A172 (cell line): ENCODE measurements at regions not wholly inside any gene's neighbourhood (a gene's known extent, or its start where the extent isn't known, plus 50 kb on each side); places are given as distances from the start of the nearest gene placed in this dataset.
"Not testable (repeated sequence)": the region's sequence is repeated elsewhere in the genome, so short reads cannot be mapped to it uniquely, and the experiment has no call there.

ENCODE experiments used
- DNase-seq: peaks from one replicate; pipeline ENCODE4 v3.0.0-alpha.2; 2015; ENCODE audit warnings: low spot score

DNA sequence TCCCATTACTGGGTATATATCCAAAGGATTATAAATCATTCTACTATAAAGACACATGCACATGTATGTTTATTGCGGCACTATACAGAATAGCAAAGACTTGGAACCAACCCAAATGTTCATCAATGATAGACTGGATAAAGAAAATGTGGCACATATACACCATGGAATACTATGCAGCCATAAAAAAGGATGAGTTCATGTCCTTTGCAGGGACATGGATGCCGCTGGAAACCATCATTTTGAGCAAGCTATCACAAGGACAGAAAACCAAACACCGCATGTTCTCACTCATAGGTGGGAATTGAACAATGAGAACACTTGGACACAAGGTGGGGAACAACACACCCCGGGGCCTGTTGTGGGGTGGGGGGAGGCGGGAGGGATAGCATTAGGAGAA, 57.0 kb upstream of the NEUROD1 start:
- not testable (repeated sequence) for DNase-seq

DNA sequence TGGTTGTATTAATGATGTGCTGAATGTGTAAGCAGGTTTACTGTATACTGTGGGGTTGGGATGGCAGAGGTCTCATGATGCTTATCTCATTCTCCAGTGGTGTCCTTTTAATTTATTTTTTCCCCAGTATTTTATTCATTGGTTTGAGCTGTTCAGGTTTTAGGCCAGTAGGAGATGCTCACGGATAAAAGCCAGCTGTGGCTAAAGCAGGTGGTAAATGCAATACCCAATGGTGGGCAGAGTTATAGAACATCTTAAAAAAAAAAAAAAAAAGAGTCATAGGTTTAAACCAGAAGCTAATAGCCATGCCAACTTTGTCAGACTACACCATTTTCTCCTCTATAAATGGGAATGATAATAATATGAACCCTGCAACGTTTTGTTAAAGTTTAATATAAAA, 57.8 kb upstream of the NEUROD1 start:
- DNase-seq: peak; percentile 37

DNA sequence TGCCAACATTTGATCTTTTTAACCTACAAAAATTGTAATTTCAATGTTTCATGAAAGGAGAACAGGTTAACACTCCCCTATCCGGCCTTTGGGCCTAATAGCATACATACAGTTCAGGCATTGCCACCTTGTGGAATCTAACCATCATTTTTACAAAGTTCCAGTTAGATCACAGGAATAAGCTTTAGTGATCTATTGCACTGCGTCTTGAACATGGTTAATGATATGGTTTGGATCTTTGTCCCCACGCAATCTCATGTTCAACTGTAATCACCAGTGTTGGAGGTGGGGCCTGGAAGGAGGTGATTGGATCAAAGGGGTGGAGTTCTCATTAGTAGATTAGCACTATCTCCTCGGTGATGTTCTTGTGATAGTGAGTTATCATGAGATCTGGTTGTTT, 58.2 kb upstream of the NEUROD1 start:
- DNase-seq: no peak

DNA sequence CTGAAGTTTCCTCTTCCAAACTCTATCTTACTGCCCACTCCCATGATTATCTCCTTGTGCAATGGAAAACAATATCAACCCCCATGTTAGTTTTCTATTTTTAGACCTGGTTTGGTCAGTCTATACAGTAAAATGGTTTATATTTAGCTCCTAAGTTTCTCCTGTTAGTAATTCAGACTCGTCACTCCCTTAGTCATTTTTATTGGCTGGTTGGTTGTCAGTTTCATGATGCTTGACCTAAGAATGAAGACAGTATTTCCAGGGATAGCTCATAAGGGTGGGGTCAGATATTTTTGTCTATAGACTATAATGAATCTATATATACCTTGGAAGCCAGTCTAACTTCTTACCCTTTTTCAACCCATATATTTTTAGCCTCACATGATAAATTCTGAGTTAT, 61.4 kb upstream of the NEUROD1 start:
- DNase-seq: peak; percentile 51

DNA sequence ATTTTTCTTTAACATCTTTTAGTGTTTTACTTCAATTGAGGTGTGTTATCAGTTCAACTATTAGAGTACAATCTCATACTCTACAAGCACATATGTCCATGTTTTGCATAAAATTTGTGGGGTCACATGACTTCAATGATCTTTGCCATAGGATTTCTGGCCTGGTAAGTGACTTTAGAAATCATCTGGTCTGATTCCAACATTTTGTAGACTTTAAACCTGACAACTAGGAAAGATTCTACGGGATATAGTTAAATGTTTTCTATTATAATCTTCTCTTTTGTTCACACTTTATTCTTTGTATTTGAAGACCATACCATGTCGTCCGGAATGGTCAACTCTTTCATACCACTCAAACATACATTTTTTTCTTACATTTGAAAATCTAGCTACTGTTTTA, 62.0 kb upstream of the NEUROD1 start:
- no peak for DNase-seq

DNA sequence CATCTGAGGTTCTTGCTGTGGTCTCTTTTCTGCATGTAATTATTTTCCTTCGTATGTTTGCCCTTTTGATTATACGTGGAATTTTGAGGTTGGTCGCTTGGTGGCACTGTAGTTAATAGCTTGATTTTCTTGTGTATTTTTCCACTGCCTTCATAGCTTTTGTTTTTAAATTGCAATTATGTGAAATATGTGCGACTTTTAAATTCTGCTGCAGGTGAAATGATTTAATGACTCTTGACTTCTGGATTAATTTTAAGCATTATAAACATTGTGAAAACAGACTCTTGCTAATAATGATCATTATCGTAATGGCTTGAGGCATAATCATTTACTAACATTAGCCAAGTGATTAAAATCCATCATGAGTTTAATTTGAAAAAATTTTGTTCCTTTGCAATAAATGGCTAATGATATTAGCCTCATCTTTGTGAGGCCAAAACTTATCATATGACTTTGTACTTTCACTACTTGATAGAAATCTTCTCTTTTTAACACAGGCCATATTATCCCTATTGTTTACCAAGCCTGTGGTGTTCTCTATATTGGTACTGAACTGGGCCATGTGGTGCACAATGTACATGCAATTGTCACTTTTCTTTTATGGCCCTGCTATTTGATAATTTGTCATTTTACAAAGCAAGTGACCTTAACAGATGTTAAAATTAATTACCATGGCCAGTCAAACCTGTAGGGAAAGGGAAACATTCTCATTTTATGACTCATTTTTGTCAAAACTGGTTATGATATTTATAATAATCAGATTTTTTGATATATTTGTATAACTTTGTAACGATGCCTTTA, 62.8 kb upstream of the NEUROD1 start:
- peak; percentile 76 for DNase-seq

DNA sequence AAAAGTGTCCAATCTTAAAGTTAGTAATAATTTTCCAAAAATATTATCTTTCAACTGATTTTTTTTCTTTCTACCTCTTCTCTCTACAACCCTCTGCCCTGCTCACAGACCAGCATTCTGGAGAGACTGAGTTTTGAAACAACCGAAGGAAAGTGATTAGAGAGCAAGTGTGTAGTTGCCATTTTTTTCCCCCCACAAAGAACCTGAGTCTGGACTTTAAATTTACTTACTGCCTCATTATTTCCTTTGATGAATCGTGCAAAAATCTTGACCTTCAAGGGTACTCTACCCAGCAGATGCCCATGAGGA, 63.4 kb upstream of the NEUROD1 start:
- DNase-seq: no peak

DNA sequence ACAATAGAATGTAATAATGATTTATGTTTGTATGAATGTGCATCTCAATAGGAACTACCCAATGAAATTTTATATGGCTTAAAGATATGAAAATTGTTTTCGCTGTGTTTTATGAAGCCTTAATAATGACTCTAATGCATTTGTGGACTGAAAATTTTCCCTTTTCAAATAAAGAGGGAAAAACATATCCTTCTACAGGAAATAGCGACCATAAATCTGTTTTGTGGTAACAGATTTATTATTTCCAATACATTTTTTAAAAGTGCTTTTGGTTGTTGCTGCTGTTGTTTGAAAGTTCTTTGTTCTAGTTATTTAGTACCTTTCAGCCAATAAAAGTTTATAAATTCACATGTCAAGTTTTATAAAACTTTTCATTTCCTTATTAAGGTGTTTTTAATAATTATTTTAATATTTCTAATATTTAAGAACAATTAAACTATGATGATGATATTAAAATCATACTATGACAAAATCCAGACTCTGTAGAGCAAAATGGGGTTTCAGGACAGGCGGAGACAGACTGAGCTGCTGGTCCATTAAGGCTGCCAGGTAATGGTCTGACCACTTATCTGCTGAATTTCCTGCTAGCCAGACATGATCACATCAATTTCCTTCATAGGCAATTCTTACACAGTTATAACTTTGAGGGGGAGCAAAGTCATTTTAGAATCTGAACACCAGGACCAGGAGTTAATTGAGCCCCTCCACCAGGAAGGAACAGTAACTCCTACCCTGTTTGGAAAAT, 65.7 kb upstream of the NEUROD1 start:
- no peak for DNase-seq

DNA sequence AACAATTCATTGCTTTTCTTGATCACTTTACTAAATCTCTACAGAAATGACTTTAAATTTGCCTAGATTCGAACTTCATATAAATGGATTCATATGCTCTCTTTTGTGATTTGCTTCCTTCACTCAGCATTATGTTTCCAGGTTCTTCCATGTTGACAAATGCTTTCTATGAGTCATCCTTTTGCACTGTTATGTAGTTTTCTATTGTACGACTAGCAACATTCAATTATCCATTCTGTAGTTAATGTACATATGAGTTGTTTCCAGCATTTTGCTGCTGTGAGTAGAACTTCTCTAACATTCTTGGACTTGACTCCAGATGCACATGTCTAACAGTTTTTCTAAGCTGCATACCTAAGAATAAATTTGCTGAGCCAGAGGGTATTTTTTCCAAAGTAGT, 66.5 kb upstream of the NEUROD1 start:
- no peak for DNase-seq

DNA sequence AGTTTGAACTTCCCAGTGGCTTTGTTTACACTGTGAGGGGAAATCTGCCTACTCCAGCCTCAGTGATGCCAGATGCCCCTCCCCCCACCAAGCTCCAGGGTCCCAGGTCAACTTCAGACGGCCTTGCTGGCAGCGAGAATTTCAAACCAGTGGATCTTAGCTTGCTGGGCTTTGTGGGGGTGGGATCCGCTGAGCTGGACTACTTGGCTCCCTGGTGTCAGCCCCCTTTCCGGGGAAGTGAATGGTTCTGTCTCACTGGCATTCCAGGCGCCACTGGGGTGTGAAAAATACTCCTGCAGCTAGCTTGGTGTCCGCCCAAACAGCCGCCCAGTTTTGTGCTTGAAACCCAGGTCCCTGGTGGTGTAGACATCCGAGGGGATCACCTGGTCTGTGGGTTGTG, 70.0 kb upstream of the NEUROD1 start:
- DNase-seq: no peak

DNA sequence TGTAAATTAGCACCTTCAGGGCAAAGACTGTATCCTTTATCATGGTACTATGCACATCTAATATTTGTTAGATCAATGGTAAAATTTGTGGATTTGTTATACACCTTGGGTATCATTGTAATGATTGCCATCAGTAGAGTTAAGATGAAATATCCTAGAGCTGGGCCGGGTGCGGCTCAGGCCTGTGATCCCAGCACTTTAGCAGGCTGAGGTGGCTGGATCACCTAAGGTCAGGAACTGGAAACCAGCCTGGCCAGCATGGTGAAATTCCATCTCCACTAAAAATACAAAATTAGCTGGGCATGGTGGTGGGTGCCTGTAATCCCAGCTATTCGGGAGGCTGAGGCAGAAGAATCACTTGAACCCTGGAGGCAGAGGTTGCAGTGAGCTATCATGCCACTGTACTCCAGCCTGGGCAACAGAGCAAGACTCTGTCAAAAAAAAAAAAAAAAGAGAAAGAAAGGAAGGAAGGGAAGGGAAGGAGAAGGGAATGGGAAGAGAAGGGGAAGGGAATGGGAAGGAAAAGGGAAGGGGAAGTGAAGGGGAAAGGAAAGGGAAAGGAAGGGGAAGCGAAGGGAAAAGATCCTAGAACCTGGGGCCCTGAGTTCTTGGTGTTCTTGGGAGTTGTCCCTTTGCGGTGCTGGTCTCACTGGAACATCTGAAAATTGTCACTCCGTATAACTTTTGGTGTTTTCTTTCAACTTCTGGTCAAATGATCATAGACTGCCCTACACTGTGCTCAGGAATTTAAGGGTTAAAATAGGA, 71.1 kb upstream of the NEUROD1 start:
- no peak for DNase-seq

DNA sequence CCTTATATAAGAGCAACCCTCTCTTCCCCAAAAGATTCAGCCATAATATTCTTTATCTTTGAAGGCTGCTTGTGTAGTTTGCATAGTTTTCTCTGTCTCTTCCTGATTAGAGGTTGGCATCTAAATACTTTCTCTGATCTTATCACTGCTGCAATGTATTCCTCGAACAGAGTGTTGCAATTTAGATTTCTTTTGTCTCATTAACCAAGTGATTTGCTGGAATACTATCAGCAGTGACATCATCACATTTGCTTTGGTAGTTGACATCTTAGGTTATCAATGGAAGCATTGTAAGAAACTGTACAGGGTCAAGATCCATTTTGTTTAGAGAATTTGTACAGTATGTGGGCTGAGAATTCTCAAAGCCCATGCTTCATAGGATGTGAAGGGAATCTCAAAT, 72.0 kb upstream of the NEUROD1 start:
- peak; percentile 14 for DNase-seq

DNA sequence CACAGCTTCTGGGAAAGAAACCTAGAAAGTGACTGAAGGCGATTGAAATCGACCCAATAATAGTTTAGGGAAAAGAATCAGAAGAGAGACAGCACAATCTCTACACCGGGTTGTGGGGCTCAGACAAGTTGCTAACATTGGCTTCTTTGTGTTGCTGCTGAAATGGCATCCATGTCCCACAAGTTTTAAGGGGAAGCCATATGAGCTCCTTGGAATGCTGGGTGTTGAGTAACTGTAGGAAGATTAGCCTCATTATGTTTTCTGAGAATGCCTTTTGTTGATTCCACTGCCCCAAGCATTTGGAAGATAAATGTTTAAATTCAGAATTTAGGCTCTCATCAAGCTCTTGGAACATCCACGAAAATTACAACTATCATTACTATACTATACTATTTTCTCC, 73.4 kb upstream of the NEUROD1 start:
- DNase-seq: no peak

DNA sequence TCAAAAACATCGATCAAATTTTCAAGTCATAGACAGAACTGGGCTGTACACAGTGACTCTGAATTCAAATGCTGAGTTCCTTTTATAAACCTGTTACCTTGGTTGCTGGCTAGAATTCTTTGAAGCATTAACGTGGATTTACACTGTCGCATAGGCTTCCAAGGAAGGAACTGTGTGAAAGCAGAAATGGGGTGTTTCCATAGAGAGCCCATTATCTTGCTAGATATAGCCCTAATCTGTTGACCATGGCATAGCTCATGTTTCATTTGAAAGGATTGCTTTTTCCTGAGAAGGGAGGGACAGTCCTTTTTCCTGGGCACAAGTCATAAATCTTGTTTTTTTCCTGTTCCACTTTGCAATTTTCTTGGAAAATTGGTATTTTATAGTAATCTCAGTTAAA, 73.8 kb upstream of the NEUROD1 start:
- DNase-seq: no peak

DNA sequence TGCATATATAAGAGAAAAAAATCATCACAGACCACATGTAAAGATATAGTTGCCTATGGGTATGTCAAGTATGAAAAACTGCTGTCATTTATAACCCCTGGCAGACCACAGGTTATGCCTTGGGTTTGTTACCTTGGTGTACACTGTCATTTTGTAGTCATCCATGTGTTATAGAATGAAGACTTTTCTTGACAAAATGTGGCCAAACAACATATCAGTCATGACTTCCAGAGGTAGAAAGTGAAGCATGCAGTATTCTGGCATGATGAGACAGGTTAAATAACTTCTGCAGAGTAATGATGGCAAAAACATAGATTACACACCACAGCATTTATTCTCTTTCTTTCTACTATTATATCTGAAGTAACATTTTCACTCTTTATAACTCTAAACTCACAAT, 74.9 kb upstream of the NEUROD1 start:
- DNase-seq: no peak

DNA sequence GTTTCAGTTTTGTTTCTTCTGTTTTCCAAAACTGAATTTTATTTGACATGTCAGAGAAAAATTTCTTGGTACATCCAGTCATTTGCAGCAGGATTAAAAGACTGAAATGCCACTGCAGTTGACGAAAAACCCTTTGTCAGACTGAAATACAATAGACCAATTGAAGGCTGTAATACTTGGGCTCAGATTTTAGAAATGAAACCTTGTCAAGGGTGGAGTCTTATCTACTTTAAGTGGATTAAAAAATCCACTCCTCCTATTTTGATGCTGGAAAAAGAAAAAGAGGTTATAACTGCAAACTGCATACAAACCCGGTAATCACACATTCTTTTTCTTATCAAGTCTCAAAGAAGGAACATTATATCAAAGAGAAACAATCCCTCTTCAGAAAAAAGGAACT, 80.2 kb upstream of the NEUROD1 start:
- DNase-seq: no peak

DNA sequence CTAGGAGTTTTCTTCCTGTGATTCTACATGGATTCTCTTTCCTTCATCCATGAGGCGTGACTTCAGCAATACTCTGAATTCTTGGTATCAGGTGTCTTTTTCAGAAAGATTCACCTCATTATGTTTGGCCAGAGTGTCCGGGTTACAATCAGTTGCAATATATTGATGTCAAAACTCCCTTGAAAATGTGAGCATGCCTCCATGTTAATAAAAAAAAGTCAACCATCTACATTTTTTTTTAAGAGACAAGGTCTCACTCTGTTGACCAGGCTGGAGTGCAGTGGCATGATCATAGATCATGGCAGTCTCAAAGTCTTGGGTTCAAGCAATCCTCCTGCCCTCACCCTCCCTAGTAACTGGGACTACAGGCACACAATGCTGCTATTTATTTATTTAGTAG, 80.9 kb upstream of the NEUROD1 start:
- no peak for DNase-seq

DNA sequence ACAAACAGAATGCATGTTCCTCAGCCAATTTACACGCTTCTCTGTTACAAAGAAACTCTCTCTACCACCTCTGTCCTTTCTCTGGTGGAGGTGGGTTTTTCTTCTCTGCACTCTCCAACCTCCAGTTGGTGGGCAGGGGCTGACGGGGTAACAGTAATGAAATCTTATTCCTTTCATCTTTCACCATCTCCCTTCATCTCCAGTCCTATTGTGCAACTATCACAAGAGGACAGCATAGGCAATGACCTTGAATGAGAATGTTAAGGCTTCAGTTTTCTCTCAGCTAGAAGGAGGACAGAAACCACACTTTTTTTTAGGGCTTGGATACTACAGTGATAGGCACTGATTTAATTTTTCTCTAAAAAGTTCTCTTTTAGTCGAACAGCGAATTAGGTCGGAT, 81.7 kb upstream of the NEUROD1 start:
- DNase-seq: no peak

DNA sequence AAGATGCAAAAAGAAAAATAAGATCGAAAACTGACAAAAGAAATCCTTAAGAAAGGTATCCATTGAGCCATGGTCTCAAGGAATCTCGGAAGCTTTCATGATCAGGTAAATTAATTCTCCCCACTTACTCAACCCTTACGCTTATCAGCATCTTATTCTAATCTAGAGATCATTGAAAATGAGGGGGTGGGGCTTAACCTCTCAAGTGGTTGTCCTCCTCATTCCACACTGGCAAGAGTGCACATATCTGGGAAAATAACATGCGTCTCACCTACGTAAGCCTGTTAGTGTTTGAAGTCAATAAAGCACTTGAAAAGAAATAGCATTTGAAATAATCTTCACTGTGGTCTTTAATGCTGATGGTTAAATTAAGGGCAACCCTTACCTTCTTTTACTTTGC, 82.5 kb upstream of the NEUROD1 start:
- DNase-seq: no peak

DNA sequence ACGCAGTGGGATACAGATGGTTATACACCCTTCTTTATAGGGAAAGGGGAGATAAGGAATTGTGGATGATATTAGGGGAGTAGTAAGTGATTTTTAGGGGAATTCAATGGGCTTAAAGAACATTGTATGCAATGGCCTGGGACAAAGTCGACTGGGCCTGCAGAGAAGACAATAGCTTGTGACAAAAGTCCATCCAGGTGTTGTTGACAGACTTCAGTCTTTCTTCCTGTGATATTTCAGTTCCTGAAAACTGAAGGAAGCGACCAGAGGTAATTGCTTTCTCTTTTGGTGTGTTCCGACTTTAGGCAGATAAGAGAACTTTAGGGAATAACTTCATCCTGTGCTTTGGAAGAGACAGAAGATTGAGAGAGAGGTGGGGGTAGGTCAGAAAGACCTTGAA, 83.1 kb upstream of the NEUROD1 start:
- no peak for DNase-seq

DNA sequence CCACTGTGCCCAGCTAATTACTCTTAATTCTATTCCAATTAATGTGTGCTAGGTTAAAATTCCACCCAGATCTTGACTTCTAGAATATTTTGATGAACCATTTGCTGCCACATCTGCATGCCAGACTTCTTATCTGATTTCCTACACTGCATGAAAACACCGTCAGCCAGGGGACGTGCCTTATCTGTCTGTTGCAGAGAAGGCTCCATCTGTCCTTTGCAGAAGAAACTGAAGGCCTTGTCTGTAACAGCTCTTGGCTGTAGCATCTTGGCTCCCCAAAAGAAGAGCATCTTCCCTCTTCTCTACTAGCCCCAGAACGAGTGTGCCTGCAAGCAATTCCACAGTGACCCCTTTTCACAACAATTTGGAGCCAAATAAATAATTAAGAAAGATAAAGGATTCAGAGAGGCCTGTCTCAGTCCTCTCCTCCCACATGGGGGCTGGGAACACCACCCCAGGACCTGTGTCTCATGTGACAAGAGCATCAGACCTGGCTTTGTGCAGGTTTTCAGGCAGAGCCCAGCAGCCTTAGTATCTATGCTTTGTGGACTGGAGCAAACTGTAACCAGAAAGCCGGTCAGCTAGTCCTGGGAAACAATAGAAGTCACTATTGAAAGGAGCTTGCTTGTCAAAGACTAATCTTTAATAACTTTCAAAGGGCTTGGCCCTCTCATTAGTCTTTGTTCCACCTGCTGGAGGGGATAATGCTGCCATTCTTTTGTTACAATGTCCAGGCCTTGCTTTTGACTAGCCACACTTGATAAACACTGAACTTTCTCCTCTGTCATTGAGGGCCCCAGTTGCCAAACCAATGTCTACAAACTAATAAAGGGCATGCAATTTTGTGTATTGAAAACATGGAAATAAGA, 84.0 kb upstream of the NEUROD1 start:
- no peak for DNase-seq

DNA sequence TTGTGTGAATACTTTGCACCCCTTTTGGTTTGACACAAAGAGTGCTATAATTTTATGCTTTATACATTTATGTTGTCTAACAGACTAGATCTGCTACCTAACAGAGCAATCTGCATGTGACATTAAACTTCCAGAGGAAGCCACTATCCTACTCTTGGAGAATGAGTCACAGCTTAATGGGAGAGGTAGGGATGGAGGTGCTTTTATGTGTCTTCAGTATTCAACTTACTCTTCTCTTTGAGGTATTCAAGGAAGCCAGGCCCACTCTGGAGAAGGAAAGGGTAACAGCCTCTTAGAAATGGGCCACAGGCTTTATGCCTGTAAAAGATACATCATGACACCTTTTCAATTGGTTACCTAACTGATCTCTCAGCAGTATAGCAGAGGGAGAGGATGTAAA, 85.8 kb upstream of the NEUROD1 start:
- no peak for DNase-seq
